Coronary artery (tissue), 2 donors: ENCODE measurements at regions not wholly inside any gene's neighbourhood (a gene's known extent, or its start where the extent isn't known, plus 50 kb on each side); places are given as distances from the start of the nearest gene placed in this dataset.
"Not testable (repeated sequence)": the region's sequence is repeated elsewhere in the genome, so short reads cannot be mapped to it uniquely, and the experiment has no call there.

ENCODE experiments used
- DNase-seq: peaks from one replicate; pipeline ENCODE4 v3.0.0-alpha.2; 2017; ENCODE audit warnings: low spot score
- H3K27ac ChIP-seq, 2 donors: fragments of 200-600 bp; sonication (generic); one replicate each; pipeline ENCODE4 v1.5.1; 2016 to 2019
- H3K4me3 ChIP-seq: fragments of 200-600 bp; sonication (generic); 2 replicates; pipeline ENCODE4 v1.5.1; 2016; ENCODE audit warnings: mild to moderate bottlenecking, moderate library complexity
- TF ChIP-seq, protein P1 (sequence below): fragments of 200-600 bp; sonication (generic); IDR thresholded peaks from one replicate; pipeline ENCODE4 v1.5.1; 2019; ENCODE audit warnings: antibody characterized with exemption

DNA sequence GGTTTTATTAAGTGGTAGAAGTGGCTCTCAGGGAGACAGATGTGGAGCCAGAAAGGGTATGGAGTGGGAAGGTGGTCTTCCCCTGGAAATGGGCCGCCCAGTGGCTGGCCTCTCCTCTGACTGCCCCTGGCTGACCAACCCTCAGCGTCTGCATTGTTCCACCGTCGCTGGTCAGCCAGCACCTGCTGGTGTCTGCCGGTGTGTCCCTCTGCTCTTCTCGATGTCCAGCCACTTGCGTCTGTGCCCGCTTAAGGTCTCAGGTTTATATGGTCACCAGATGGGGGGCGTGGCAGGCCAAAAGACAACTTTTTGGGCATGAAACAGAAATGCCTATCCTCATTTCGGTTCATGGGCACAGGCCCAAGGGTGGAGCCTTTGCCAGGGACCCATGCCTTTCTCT is 1221.5 kb downstream of the JRKL start:
- TF ChIP-seq, protein P1, sequence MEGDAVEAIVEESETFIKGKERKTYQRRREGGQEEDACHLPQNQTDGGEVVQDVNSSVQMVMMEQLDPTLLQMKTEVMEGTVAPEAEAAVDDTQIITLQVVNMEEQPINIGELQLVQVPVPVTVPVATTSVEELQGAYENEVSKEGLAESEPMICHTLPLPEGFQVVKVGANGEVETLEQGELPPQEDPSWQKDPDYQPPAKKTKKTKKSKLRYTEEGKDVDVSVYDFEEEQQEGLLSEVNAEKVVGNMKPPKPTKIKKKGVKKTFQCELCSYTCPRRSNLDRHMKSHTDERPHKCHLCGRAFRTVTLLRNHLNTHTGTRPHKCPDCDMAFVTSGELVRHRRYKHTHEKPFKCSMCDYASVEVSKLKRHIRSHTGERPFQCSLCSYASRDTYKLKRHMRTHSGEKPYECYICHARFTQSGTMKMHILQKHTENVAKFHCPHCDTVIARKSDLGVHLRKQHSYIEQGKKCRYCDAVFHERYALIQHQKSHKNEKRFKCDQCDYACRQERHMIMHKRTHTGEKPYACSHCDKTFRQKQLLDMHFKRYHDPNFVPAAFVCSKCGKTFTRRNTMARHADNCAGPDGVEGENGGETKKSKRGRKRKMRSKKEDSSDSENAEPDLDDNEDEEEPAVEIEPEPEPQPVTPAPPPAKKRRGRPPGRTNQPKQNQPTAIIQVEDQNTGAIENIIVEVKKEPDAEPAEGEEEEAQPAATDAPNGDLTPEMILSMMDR = no peak
- no peak overlapping the region for H3K27ac ChIP-seq

DNA sequence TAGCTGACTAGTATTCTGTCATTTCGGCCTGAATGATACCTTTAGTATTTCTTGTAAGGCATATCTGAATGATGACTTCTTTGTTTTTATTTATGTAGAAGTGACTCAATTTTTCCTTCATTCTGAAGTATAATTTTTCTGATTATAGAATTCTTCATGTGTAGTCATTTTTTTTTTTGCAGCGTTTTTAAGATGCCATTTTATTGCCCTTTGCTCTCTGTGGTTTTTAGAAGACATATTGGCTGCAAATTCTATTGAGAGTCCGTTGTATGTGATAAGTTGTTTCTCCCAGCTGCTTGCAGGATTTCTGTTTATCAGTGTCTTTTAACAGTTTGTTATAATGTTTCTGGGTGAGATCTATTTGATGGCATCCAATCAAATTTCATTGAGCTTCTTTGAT is 1224.8 kb downstream of the JRKL start:
- no peak for DNase-seq
- no peak overlapping the region for H3K27ac ChIP-seq
- no peak overlapping the region for H3K4me3 ChIP-seq
- TF ChIP-seq, protein P1 = no peak

More for the DNA sequence above, 1221.5 kb downstream of the JRKL start:
- no peak for DNase-seq
- no peak overlapping the region for H3K4me3 ChIP-seq

DNA sequence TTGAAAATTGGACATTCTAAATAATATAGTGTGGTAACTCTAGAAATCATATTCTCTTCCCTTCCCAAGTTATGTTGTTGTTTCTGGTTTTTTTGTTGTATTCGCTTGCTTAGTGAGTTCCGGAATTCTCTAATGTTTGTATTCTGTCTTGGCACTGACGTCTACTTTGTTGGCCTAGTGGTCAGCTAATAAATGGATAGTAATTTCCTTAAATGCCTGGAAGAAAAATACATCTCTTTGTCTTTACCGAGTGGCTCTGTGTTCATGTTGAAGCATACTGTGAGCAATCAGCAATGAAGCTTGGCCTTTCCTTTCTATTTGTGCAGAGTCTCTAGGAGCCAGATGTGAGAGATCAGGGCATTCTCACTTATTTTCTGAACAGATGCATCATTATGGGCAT is 1225.7 kb downstream of the JRKL start:
- DNase-seq = no peak
- H3K27ac ChIP-seq = no peak overlapping the region
- no peak overlapping the region for H3K4me3 ChIP-seq
- TF ChIP-seq, protein P1 = no peak

DNA sequence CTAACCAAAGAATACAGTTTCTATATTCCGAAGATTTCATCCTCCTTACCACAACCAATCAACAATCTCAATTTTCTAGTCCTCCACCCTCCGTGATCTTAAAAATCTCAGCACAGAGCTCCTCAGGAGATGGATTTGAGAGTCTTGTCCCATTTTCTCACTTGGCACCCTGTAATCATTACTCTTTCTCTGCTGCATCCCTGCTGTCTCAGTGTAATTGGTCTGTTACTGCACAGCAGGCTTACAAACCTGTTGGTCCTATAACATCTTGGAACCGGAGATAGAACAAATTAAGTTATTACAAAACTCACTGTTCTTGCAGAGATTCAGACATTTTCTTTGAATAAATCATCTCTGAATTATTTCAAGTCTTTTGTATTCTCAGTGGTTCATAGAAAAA is 1227.2 kb downstream of the JRKL start:
- no peak for DNase-seq
- Histone ChIP-seq H3K27ac (no peak overlapping the region), H3K4me3 (no peak overlapping the region)
- TF ChIP-seq, protein P1 = no peak

DNA sequence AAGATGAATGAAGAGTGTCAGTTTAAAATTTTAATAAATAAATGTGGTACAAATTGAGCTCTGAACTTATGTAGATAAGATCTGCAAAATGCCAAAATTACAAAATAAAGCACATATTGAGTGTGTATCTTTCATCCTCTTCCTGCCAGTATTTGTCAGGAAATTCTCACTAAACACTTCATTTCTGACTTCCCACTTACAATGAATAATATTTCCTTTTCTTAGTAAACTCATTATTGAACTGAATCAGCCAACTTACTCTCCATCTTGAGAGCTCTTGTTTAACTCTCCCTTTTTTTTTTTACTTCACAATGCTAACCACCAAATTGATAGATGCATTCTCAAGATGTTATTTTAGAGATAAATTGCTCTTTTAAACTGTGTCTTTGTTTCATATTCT is 1230.2 kb downstream of the JRKL start:
- no peak for DNase-seq
- Histone ChIP-seq H3K4me3 (no peak overlapping the region), H3K27ac (no peak overlapping the region)
- TF ChIP-seq, protein P1 = no peak

DNA sequence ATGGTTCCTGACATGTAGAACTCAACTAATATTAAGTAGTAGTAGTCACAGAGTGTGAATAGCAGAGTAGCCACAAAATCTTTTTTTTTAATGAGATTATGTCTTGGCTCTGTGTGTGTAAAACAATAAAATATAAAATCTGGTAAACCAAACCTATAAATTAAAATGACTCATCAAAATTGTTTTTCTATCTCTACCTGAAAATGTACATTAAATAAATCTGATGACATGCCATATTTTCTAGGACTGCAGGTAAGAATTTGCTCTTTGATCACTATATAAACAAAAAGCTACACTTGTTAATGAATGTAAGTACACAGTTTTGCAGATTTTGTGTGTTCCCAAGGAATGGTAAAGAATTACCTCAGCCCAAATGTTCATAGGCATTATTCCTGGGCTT is 1231.5 kb downstream of the JRKL start:
- no peak overlapping the region for H3K27ac ChIP-seq
- H3K4me3 ChIP-seq = no peak overlapping the region
- TF ChIP-seq, protein P1 = no peak
- DNase-seq = no peak

DNA sequence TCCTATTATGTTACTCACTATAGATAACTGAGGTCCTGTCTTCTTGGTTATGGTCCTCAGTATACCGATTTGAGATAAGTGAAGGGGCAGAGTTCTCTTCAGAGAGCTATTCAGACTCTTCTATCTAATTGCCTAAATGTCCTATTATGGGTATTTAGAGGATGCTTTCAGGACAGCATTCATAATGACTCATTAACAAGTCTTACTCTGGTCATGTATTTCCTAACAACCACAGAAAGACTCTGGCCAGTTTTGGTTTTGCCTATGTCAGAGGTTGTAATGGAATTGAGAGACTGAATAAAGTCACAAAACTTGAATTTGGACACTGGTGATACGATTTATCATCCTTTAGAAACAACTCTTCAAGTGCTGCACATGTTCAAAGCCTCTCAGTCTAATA is 1233.0 kb downstream of the JRKL start:
- TF ChIP-seq, protein P1 = no peak
- no peak overlapping the region for H3K27ac ChIP-seq
- no peak for DNase-seq
- H3K4me3 ChIP-seq = no peak overlapping the region

DNA sequence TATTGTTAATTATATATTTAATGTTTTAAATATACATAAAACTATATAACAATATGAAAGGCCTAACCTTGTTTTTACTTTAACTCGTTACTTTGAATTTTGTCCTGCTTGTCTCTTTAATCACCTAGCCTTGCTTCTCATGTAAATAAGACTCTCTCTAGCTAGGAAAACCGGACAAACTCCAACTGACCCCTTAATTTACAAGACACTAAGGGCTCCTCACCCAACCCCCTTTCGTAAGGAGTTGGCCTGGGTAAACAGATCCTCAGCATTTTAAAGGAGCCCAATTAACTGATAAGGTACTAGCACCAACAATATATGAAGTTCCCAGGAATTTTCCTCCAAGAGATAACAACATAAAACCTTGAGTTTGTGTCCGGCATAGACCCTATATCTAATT is 1246.9 kb downstream of the JRKL start:
- H3K27ac ChIP-seq, DNase-seq, H3K4me3 ChIP-seq: not testable (repeated sequence)
